Nephron progenitor cell (in vitro differentiated cells): ENCODE measurements at regions not wholly inside any gene's neighbourhood (a gene's known extent, or its start where the extent isn't known, plus 50 kb on each side); places are given as distances from the start of the nearest gene placed in this dataset.

Experiments used
- DNase-seq: peaks from one replicate; pipeline ENCODE4 v3.0.0; 2021
- H3K27ac Mint-ChIP-seq: 2 replicates; pipeline ENCODE4 v1.8.0; 2021; ENCODE audit warnings: mild to moderate bottlenecking, moderate library complexity, mixed read lengths
- H3K27me3 Mint-ChIP-seq: 2 replicates; pipeline ENCODE4 v1.8.0; 2021; ENCODE audit warnings: mild to moderate bottlenecking, low read depth, mixed read lengths; ENCODE audit not compliant: poor library complexity
- H3K36me3 Mint-ChIP-seq: 2 replicates; pipeline ENCODE4 v1.8.0; 2021; ENCODE audit warnings: low read depth, mixed read lengths
- H3K4me1 Mint-ChIP-seq: 2 replicates; pipeline ENCODE4 v1.8.0; 2021; ENCODE audit warnings: mixed read lengths
- H3K4me3 Mint-ChIP-seq: 2 replicates; pipeline ENCODE4 v1.8.0; 2021; ENCODE audit warnings: mild to moderate bottlenecking, moderate library complexity, mixed read lengths
- H3K9me3 Mint-ChIP-seq: 2 replicates; pipeline ENCODE4 v1.8.0; 2021; ENCODE audit warnings: mild to moderate bottlenecking, moderate library complexity, mixed read lengths
- TF ChIP-seq, protein P1 (sequence below): fragments of 200-600 bp; sonication (generic); IDR thresholded peaks from 2 replicates; pipeline ENCODE4 v1.5.0; 2021; ENCODE audit warnings: antibody characterized with exemption

- Mint-ChIP-seq H3K4me1 (peaks cover 10% of the 10 kb centered on the region), H3K27ac (no peak overlapping the region), H3K4me3 (no peak overlapping the region), H3K9me3 (peaks cover 3% of the 10 kb centered on the region), H3K36me3 (no peaks in the 10 kb centered on the region), H3K27me3 (peaks cover 40% of the 10 kb centered on the region)
- DNase-seq, result no peak
- TF ChIP-seq, protein P1, sequence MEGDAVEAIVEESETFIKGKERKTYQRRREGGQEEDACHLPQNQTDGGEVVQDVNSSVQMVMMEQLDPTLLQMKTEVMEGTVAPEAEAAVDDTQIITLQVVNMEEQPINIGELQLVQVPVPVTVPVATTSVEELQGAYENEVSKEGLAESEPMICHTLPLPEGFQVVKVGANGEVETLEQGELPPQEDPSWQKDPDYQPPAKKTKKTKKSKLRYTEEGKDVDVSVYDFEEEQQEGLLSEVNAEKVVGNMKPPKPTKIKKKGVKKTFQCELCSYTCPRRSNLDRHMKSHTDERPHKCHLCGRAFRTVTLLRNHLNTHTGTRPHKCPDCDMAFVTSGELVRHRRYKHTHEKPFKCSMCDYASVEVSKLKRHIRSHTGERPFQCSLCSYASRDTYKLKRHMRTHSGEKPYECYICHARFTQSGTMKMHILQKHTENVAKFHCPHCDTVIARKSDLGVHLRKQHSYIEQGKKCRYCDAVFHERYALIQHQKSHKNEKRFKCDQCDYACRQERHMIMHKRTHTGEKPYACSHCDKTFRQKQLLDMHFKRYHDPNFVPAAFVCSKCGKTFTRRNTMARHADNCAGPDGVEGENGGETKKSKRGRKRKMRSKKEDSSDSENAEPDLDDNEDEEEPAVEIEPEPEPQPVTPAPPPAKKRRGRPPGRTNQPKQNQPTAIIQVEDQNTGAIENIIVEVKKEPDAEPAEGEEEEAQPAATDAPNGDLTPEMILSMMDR, result no peak
These were observed 492.1 kb upstream of the TMEM132C start for GRCh38 chr12:127774828-127775227.

DNA sequence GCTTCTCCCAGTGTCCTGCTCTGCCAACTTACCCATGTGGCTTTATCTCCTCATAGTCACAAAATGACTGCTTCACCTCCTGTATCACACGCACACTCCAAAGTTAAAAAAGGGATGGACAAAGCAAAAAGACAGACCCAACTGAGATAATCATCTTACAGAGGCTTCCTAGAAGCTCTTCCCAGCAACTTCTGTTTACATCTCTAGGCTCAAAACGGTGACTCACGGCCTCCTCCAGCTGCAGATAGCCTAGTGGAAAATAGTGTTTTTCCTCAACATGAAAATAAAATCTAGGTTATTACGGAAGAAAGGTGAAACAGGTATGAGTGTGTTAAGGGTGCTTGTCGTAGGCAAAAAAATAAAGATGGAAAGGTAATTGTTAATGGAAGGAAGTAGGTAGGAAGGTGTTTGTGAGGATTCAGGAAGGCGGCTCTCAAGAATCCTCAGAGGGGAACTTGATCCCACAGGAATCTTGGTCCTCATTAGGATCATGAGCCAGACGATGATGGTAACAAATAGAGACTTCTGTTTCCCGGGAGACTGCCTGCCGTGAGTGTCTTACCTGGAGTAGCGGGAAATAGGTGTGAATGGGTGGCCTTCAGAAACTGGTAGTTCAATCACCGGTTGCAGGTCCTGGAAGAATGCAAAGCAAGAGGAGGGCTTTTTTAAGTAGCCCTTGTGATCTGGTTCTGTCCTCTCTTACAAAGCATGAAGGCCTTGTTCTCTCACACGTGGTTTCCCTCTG lies 487.5 kb upstream of the TMEM132C start:
- Mint-ChIP-seq H3K36me3 (no peaks in the 10 kb centered on the region), H3K27me3 (peaks cover 15% of the 10 kb centered on the region), H3K4me3 (no peak overlapping the region), H3K4me1 (no peaks in the 10 kb centered on the region), H3K27ac (no peak overlapping the region), H3K9me3 (peaks cover 3% of the 10 kb centered on the region)
- TF ChIP-seq, protein P1, result no peak
- no peak for DNase-seq

DNA sequence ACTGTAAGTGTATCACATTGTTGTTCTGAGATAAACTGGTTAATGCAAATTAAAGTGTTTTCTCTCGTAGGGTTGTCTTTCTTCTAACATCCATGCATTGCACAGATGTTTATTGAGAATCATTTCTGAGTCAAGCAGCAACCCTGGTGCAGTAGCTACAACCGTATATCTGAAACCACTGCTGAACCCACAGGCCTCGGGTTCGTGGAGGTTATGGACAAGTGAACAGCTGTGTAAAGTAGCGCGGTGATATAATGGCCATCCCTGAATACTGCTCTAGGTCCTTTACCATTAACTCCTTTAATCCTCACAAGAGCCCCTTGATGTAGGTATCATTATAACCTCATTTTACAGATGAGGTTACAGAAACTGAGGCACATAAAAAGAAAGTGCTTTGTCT lies 486.1 kb upstream of the TMEM132C start:
- no peak for DNase-seq
- Mint-ChIP-seq H3K27me3 (peaks cover 19% of the 10 kb centered on the region), H3K27ac (no peak overlapping the region), H3K9me3 (peaks cover 3% of the 10 kb centered on the region), H3K36me3 (no peaks in the 10 kb centered on the region), H3K4me1 (peaks cover 10% of the 10 kb centered on the region), H3K4me3 (no peak overlapping the region)
- TF ChIP-seq, protein P1, result no peak

GRCh38 chr12:127781336-127781735 lies 485.6 kb upstream of the TMEM132C start:
- H3K27ac Mint-ChIP-seq, result no peak overlapping the region
- peaks cover 3% of the 10 kb centered on the region for H3K9me3 Mint-ChIP-seq
- H3K36me3 Mint-ChIP-seq, result no peaks in the 10 kb centered on the region
- H3K4me1 Mint-ChIP-seq, result peaks cover 14% of the 10 kb centered on the region
- no peak for DNase-seq
- no peak overlapping the region for H3K4me3 Mint-ChIP-seq
- TF ChIP-seq, protein P1, result no peak
- H3K27me3 Mint-ChIP-seq, result peaks cover 18% of the 10 kb centered on the region

DNA sequence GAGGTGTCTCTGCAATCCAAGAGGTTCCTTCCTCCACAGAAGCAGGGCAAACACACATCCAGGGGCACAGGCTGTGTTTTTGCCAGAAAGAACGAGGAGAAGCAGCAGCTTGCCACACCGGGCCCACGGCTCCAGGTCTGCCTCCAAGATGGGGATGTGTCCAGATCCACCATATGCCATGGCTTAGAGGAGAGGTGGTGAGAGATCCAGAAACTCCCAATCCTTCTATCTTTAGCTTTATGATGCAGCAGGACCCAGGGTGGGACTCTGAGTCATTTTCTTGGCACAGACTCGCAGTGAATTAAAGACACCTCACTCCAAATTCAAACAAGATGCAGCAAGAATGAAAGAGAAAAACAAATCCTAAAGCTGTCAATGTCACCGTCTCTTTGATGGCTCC lies 481.4 kb upstream of the TMEM132C start:
- Mint-ChIP-seq H3K27me3 (peaks cover 10% of the 10 kb centered on the region), H3K27ac (no peak overlapping the region), H3K4me1 (peaks cover 19% of the 10 kb centered on the region), H3K36me3 (no peaks in the 10 kb centered on the region), H3K4me3 (no peak overlapping the region), H3K9me3 (no peaks in the 10 kb centered on the region)
- DNase-seq, result no peak
- TF ChIP-seq, protein P1, result no peak

GRCh38 chr12:127785986-127786590 lies 480.9 kb upstream of the TMEM132C start:
- Mint-ChIP-seq H3K4me3 (no peak overlapping the region), H3K27ac (peak overlapping the region; percentile 50), H3K9me3 (no peaks in the 10 kb centered on the region), H3K4me1 (peaks cover 19% of the 10 kb centered on the region), H3K36me3 (no peaks in the 10 kb centered on the region), H3K27me3 (peaks cover 10% of the 10 kb centered on the region)
- TF ChIP-seq, protein P1, result no peak
- DNase-seq, result no peak
